HG03558 (cell line): ENCODE measurements at regions not wholly inside any gene's neighbourhood (a gene's known extent, or its start where the extent isn't known, plus 50 kb on each side); places are given as distances from the start of the nearest gene placed in this dataset.
"Not testable (repeated sequence)": the region's sequence is repeated elsewhere in the genome, so short reads cannot be mapped to it uniquely, and the experiment has no call there.

Experiments
- ATAC-seq: cut with Tn5 transposase; IDR thresholded peaks from one replicate; pipeline ENCODE4 v1.9.1; 2021; ENCODE audit warnings: moderate number of reproducible peaks; ENCODE audit not compliant: unreplicated experiment; ENCODE audit errors: extremely low read depth

GRCh38 chr12:126976579-126976978 lies 1290.4 kb upstream of the TMEM132C start:
- no peak for ATAC-seq

- ATAC-seq, result not testable (repeated sequence)
Observed at GRCh38 chr12:126979564-126979963, 1287.4 kb upstream of the TMEM132C start.

GRCh38 chr12:126982707-126983106 lies 1284.3 kb upstream of the TMEM132C start:
- no peak for ATAC-seq

- not testable (repeated sequence) for ATAC-seq
Observed at GRCh38 chr12:126983735-126984134, 1283.2 kb upstream of the TMEM132C start.

GRCh38 chr12:126985663-126986062 lies 1281.3 kb upstream of the TMEM132C start:
- not testable (repeated sequence) for ATAC-seq

GRCh38 chr12:126989532-126989931 lies 1277.4 kb upstream of the TMEM132C start:
- no peak for ATAC-seq

- no peak for ATAC-seq
Observed at GRCh38 chr12:126993898-126994297, 1273.1 kb upstream of the TMEM132C start.

- ATAC-seq, result no peak
Observed at GRCh38 chr12:126994599-126994998, 1272.4 kb upstream of the TMEM132C start.

GRCh38 chr12:126998031-126998430 lies 1268.9 kb upstream of the TMEM132C start:
- ATAC-seq, result no peak

GRCh38 chr12:126998747-126999285 lies 1268.2 kb upstream of the TMEM132C start:
- ATAC-seq, result no peak

- ATAC-seq, result no peak
Observed at GRCh38 chr12:126999352-126999751, 1267.6 kb upstream of the TMEM132C start.

- ATAC-seq, result no peak
Observed at GRCh38 chr12:127005406-127005805, 1261.6 kb upstream of the TMEM132C start.

- ATAC-seq, result no peak
Observed at GRCh38 chr12:127006972-127007371, 1260.0 kb upstream of the TMEM132C start.

GRCh38 chr12:127008755-127009403 lies 1258.1 kb upstream of the TMEM132C start:
- no peak for ATAC-seq

GRCh38 chr12:127012109-127012508 lies 1254.9 kb upstream of the TMEM132C start:
- no peak for ATAC-seq

GRCh38 chr12:127013197-127013596 lies 1253.8 kb upstream of the TMEM132C start:
- ATAC-seq, result no peak

GRCh38 chr12:127014079-127014478 lies 1252.9 kb upstream of the TMEM132C start:
- ATAC-seq, result no peak

GRCh38 chr12:127024791-127025190 lies 1242.2 kb upstream of the TMEM132C start:
- no peak for ATAC-seq

GRCh38 chr12:127025545-127025944 lies 1241.4 kb upstream of the TMEM132C start:
- no peak for ATAC-seq

- no peak for ATAC-seq
Observed at GRCh38 chr12:127035011-127035879, 1231.7 kb upstream of the TMEM132C start.

- no peak for ATAC-seq
Observed at GRCh38 chr12:127038152-127038551, 1228.8 kb upstream of the TMEM132C start.
